AG04450 (cell line): ENCODE measurements at regions not wholly inside any gene's neighbourhood (a gene's known extent, or its start where the extent isn't known, plus 50 kb on each side); places are given as distances from the start of the nearest gene placed in this dataset.

Experiments used
- CTCF ChIA-PET: fragments of 300-600, 350-600 bp; formaldehyde crosslinking; extraction: SDS; loops from one replicate; lab custom pipeline; 2022; ENCODE audit warnings: antibody characterized with exemption, inconsistent platforms; lab: Charles Lee
- POLR2A ChIA-PET: fragments of 350-600 bp; formaldehyde crosslinking; extraction: SDS; loops from one replicate; lab custom pipeline; 2021; ENCODE audit warnings: antibody characterized with exemption, inconsistent platforms; lab: Yijun Ruan, JAX
- DNase-seq: peaks from one replicate; pipeline ENCODE4 v3.0.0-alpha.2; 2011; ENCODE audit warnings: low read depth, low spot score
- H3K27ac ChIP-seq: one replicate; pipeline ENCODE4 v1.5.1; 2012; ENCODE audit warnings: low read depth, low read length, control low read depth
- H3K27me3 ChIP-seq: one replicate; pipeline ENCODE4 v1.6.0; 2012; ENCODE audit warnings: low read length; ENCODE audit not compliant: control insufficient read depth, insufficient read depth
- H3K4me3 ChIP-seq: 2 replicates; pipeline ENCODE4 v1.5.1; 2011; ENCODE audit warnings: mild to moderate bottlenecking, low read depth, low read length, control low read depth
- H3K9me3 ChIP-seq: 2 replicates; pipeline ENCODE4 v1.5.1; 2012; ENCODE audit warnings: low read length; ENCODE audit not compliant: control insufficient read depth, insufficient read depth
- CTCF ChIP-seq: IDR thresholded peaks from 2 replicates; pipeline ENCODE4 v1.5.1; 2011; ENCODE audit warnings: low read depth, low read length, control low read depth, inconsistent platforms

- H3K4me3 ChIP-seq: no peak overlapping the region
- ChIA-PET POLR2A (no interaction called here), CTCF (no interaction called here)
- peak; percentile 52 for DNase-seq
- no peak overlapping the region for H3K27ac ChIP-seq
- H3K27me3 ChIP-seq: no peaks in the 10 kb centered on the region
- TF ChIP-seq CTCF: no peak
- no peaks in the 10 kb centered on the region for H3K9me3 ChIP-seq
Measured at GRCh38 chr6:147000545-147001488, 203.4 kb upstream of the STXBP5 start.

- Histone ChIP-seq H3K27ac (no peak overlapping the region), H3K27me3 (no peaks in the 10 kb centered on the region), H3K9me3 (no peaks in the 10 kb centered on the region), H3K4me3 (no peak overlapping the region)
- no peak for DNase-seq
- no peak for TF ChIP-seq CTCF
- ChIA-PET CTCF (no interaction called here), POLR2A (no interaction called here)
Measured at GRCh38 chr6:147001621-147002020, 202.6 kb upstream of the STXBP5 start.

- CTCF ChIA-PET: no interaction called here
- H3K4me3 ChIP-seq: no peak overlapping the region
- no peak for DNase-seq
- no peak for TF ChIP-seq CTCF
- H3K9me3 ChIP-seq: no peaks in the 10 kb centered on the region
- H3K27me3 ChIP-seq: no peaks in the 10 kb centered on the region
- POLR2A ChIA-PET: no interaction called here
- H3K27ac ChIP-seq: no peak overlapping the region
Measured at GRCh38 chr6:147003186-147003585, 201.0 kb upstream of the STXBP5 start.

- H3K4me3 ChIP-seq: no peak overlapping the region
- no peak for TF ChIP-seq CTCF
Measured at GRCh38 chr6:147005499-147005898, 198.7 kb upstream of the STXBP5 start.

GRCh38 chr6:147007441-147007840 lies 196.8 kb upstream of the STXBP5 start:
- Histone ChIP-seq H3K9me3 (no peaks in the 10 kb centered on the region), H3K27me3 (no peaks in the 10 kb centered on the region), H3K27ac (no peak overlapping the region), H3K4me3 (no peak overlapping the region)
- ChIA-PET POLR2A (no interaction called here), CTCF (no interaction called here)
- TF ChIP-seq CTCF: no peak
- DNase-seq: no peak

More at GRCh38 chr6:147005499-147005898, 198.7 kb upstream of the STXBP5 start:
- Histone ChIP-seq H3K9me3 (no peaks in the 10 kb centered on the region), H3K27me3 (no peaks in the 10 kb centered on the region), H3K27ac (no peak overlapping the region)
- no peak for DNase-seq
- ChIA-PET POLR2A (no interaction called here), CTCF (no interaction called here)
